ENCODE measurements at regions not wholly inside any gene's neighbourhood (a gene's known extent, or its start where the extent isn't known, plus 50 kb on each side); places are given as distances from the start of the nearest gene placed in this dataset.
A peak's percentile ranks its signal among the peaks of the same experiment; 100 is the strongest.
"Not testable (repeated sequence)": the region's sequence is repeated elsewhere in the genome, so short reads cannot be mapped to it uniquely, and the experiment has no call there.

DNA sequence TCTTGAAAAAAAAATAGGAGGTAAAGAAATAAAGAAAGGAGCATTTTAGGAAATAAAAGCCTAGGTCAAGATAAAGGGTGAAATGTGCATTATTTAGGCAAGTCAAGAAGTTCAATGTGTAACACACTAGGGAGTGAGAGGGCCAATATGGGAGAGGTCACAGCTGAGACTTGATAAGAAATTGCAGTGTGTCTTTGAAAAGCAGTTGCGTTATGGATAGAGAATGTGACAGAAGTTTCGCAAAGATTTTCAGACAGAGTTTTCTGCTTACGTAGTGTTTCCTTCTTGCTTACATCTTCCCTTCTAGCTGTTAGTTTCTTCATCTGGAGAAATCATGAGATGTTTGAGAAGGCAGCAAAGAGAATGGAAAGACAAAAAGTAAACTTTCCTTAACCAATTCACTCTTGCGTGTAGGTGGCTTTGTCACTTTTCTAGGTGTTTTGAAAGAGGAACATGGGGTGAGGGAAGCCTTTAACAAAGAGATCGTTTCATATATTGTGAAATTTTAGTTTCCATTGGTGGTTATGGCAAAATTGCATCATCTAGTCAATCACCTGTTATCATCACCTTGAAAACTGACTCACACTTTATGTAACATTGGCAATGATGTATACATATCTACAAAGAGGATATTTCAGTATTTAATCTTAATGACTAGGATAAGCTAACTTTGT, 975.5 kb downstream of the OLFM4 start:
- no peak for DNase-seq (ENCODE audit: low spot score)

DNA sequence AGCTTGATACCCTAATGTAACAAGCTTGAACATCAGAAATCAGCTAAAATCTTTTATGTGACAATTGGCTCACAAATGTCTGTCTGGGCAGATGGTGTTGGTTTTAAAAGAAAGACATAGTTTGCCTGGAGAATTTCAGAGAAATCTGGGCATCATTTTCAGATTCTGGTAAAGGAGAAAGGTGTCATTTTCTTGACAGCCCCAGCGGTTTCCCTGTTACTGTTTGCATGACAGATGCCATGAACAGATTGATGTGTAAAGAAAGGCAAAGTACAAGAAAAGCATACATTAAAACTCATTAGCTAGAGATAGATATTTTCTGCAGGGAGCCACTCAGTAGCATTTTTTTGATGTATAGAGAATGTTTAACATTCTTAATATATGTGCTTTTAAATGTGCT, 987.9 kb downstream of the OLFM4 start:
- no peak for DNase-seq (ENCODE audit: low spot score)

DNA sequence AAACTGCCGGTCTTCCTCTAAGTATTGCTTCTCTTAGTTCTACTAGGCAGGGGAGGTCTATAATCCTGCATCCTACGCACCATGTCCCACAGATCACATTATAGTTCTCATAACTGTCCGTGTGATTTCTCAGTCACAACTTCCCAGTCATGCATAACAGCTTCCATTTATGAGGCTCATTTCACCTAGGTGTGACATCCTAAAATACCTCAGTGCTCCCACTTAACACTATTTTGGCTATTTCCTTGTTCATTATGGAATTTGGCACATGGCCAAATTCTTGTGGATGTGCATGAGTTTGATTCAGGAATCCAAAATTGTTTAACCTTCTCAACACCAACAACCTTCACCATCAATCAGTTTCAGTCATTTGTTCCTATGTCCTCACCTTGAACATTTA, 989.9 kb downstream of the OLFM4 start:
- DNase-seq (ENCODE audit: low spot score) = peak; percentile 12

DNA sequence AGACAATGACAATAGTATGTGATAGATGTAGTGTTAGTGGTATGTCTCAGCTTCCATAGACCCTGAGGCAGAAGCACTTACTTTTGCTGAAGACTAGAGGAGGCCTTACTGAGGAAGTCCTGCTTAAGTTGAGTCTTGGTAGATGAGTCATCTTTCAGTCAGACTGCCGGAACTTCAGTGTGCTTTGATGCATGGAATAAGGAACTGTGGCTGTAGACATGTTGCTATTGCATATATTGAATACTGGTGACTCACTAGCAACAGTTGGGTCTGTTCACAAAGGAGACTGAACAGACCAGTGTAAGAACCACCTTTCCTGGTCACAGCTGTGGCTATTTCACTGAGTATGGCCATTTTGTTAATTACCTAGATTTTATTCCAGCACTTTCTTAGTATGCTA, 1000.6 kb downstream of the OLFM4 start:
- DNase-seq (ENCODE audit: low spot score) = peak; percentile 26

DNA sequence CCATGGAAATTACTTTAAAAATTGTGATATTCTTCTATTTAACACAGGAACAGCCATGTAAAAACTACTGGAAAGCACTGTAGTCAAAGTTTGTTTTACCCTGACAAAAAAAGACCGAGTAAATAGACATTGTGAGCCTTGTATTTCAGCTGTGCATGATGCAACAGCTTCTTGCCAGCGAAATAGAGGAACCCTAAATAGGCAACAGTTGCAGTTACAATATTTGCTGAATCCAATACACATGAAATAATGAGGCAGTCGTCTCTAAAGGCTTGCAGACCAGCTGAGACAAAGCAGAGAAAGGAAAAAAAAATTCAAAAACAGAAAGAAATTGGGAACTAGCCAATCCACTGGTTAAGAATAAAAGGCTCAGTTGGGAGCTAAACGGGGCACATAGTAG, 1001.1 kb downstream of the OLFM4 start:
- no peak for DNase-seq (ENCODE audit: low spot score)

DNA sequence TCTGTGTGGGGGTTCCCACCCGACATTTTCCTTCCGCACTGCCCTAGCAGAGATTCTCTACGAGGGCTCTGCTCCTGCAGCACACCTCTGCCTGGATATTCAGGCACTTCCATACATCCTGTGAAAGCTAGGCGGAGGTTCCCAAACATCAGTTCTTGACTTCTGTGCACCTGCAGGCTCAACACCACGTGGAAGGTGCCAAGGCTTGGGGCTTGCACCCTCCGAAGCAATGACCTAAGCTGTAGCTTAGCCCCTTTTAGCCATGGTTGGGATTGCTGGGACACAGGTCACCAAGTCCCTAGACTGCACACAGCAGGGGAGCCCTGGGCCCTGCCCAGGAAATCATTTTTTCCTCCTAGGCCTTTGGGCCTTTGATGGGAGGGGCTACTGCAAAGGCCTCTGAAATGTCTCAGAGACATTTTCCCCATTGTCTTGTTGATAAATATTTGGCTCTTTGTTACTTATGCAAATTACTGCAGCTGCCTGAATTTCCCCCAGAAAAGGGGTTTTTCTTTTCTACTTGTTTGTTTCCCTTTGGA, 1004.8 kb downstream of the OLFM4 start:
- no peak for DNase-seq (ENCODE audit: low spot score)

DNA sequence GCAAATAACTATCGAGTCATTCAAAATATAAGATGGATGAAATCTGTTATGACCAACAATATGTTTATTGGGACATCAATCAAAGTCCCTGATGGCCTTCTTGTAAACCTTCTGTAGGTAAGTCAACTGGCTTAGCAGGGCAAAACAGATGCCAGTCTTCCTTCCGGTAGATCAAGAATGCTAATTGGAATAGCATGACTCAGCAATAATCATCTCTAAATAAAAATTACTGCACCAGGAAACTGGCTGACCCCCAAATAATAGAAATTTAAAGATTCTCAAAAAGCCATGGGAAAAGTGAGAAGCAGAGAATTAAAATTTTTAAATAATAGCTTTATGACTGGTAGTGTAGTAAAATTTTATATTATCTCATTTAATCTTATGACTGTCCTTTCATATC, 1005.4 kb downstream of the OLFM4 start:
- no peak for DNase-seq (ENCODE audit: low spot score)

DNA sequence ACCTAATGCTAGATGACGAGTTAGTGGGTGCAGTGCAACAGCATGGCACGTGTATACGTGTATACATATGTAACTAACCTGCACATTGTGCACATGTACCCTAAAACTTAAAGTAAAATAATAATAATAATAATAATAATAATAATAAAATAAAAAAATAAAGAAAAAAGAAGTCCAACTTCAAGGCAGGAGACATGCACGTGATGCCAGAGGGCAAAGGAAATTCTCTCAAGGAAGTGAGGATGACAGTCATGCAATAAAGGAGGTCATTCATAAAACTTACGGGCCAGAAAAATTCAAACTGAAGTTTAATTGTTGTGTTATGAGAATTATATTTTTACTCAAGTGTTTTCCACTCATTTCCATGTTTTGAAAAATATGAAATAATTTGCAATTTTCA, 1028.8 kb downstream of the OLFM4 start:
- DNase-seq (ENCODE audit: low spot score) = not testable (repeated sequence)

DNA sequence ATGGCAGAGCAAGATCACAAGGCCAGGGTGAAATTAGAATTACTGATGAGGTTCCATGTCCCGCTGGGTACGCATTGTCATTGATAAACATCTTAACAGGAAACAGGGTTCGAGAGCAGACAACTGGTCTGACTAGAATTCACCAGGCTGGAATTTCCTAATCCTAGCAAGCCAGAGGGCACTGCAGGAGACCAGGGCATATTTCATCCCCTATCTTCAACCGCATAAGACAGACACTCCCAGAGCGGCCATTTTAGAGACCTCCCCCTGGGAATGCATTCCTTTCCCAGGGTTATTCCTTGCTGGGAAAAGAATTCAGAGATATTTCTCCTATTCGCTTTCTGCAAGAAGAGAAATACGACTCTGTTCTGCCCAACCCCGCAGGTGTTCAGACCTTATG, 1041.3 kb downstream of the OLFM4 start:
- not testable (repeated sequence) for DNase-seq (ENCODE audit: low spot score)

DNA sequence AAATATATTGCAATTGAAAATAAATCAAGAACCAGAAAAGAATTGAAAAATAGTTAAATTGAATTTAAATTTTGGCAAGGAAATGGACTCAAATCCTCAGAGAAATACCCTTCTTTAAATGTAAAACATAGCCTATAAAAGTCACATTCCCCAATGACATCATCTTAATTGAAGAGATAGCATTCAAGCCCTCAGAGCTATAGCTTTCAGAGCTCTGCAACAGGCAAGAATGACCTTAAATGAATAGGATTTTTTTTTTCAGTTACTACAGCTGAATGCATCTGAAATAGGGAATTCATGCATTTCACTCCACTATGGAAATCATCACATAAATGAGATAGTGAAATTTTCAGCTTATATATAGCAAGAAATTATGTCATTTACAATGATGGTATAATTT, 1049.0 kb downstream of the OLFM4 start:
- no peak for DNase-seq (ENCODE audit: low spot score)

DNA sequence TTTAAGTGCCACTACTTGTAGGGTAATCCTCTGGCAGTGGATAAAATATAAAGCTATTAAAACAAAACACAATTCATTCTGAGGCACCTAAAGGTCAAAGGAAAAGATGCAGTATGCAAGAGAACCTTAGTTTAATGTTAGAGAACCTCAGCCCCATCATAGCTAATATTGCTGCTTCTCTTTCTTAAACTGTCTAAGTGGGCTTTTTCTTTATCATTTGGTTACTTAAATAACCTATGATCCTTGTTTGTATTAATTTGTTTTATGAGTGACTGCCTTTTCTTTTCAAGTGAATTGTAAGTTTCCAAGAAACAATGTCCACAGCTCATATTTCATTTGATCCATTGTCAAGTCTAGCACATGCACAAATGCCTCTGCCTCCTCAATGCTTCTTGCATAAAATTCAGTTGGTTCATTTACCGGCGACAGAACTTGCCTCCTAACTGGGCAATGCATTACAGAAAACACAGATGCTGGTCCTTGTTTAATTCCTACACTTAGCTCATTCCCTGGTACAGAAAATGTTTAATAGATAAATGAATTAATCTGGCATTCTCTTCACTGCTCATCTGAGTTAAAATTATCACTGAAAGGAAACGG, 1049.8 kb downstream of the OLFM4 start:
- no peak for DNase-seq (ENCODE audit: low spot score)

DNA sequence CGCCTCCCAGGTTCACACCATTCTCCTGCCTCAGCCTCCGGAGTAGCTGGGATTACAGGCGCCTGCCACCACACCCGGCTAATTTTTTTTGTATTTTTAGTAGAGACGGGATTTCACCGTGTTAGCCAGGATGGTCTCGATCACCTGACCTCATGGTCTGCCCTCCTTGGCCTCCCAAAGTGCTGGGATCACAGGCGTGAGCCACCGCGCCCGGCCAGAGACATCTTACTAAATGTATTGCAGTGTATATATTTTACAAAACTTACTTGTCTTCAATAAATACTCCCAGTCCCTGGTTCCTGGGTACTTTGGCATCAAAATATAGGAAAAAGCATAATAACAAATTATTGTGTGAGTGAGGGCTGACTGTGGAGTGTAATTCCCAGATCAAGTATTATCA, 1053.7 kb downstream of the OLFM4 start:
- not testable (repeated sequence) for DNase-seq (ENCODE audit: low spot score)

DNA sequence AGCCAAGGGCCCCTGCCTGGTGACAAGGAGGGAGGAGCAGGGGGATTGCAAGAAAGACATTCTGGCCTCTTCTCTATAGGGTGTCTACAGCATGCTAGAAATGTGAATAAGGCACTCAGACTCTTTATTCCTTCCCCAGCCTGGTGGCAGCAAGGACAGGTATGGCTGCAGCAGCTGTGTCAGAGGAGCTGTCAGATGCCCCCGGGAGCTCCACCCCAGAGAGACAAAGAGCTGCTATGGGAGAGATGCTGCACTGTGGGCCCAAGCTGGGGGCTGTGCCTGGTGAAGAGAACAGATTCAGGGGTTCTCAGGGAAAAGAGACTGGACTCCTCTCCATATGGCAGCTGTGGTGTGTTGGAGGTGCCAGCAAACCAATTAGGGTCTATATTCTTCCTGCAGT, 1063.3 kb downstream of the OLFM4 start:
- no peak for DNase-seq (ENCODE audit: low spot score)

DNA sequence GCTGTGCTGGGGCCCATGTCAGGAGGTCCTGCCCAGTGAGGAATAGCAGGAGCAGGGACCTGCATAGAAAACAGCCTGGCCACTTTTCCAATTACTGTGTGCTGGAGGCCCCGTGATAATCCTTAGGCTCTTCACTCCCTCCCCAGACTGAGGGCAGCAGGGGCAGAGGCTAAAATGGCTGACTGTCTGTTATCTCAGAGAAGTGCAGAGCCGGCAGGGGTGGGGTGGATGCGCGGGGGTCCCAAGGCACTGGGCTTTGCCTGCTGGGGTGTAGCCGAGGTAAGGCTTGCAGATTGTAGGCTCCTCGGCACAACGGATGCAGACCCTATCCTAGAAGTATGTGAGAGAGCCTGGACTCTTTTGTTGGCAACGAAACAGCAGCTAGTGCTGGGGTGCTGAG, 1064.1 kb downstream of the OLFM4 start:
- no peak for DNase-seq (ENCODE audit: low spot score)

DNA sequence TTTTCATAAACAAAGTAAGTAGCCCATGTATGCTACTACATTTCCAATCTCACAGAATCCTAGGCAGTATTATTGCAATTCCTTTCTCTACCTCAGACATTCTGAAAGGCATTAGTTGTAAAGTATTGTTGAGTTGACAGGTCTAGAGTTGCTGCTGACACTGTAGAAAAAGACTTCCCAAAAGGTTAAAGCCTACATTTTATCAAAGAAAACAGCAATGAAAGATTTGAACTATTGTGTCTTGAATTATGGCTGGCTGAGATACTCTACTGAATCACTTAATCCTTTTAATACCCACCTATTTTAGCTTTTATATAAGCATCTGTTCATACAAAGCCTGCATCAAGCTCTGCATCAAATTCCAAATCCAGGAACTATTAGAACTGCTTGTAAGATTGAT, 1082.0 kb downstream of the OLFM4 start:
- no peak for DNase-seq (ENCODE audit: low spot score)

DNA sequence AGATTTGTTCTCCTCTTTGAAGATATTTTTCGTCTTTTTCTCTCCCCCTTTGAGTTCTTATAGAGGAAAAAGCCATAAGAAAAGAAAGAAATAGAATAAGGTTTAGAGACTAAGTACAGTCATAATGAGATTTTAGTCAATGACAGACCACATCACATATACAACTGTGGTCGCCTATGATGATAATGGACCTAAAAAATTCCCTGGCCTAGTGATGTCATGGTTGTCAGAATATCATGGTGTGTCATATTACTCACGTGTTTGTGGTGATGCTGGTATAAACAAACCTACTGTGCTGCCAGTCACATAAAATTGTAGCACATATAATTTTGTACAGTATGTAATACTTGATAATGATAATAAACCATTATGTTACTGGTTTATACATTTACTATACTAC, 1096.1 kb downstream of the OLFM4 start:
- no peak for DNase-seq (ENCODE audit: low spot score)

DNA sequence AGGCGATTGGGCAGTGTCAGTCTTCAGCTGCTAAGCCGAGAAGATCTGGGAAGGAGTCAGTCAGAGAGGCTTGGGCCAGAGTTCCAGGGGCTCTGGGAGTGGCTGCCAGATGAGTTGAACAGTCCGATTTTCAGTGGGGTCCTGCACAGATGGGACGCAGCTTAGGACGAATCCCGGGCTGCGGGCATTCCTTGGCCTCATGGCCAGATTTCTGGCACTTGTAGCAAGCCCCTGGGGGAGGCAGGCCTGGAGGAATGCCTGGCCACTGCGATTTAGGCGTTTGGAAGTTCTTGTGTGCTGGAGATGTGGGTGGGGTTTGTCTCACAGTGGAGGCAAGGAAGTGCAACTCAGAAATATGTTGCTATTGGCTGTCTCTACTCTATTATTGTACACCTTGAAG, 1102.3 kb downstream of the OLFM4 start:
- not testable (repeated sequence) for DNase-seq (ENCODE audit: low spot score)

DNA sequence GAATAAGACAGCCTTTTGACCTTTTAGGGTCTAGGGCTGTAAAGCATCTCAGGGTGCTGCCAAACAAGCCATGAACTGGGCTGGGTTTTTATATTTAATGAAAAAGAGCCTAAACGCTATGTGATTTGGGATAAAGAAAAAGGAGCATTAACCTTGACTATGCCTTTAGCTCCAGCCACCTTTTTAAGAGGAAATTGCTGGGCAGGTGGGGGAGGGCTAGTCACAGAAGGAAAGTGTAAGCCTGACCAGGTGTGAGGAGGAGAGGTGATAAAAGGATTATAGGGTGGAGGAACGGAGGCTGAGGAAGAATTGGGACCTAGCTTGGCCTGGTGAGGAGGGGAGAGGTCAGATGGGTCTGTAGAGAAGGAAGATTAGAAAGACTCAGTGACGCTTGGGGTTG, 1102.8 kb downstream of the OLFM4 start:
- not testable (repeated sequence) for DNase-seq (ENCODE audit: low spot score)

DNA sequence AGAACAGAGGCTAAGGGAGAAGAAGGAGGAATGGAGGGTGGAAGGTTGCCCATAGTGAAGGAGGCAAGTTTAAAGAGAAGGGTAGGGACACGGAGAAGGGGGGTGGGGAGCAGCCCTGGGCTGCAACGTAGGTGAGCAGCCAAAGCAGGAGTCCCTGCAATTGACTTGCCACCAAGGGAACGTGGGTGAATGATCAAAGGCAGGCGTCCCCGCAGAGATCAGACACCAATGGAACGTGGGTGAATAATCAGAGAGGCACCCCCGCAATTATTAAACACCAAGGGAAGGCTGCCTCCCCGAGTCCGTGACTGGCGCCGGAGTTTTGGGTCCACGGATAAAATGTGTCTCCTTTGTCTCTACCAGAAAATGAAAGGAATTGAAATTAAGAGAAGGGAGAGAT, 1103.5 kb downstream of the OLFM4 start:
- DNase-seq (ENCODE audit: low spot score) = not testable (repeated sequence)

DNA sequence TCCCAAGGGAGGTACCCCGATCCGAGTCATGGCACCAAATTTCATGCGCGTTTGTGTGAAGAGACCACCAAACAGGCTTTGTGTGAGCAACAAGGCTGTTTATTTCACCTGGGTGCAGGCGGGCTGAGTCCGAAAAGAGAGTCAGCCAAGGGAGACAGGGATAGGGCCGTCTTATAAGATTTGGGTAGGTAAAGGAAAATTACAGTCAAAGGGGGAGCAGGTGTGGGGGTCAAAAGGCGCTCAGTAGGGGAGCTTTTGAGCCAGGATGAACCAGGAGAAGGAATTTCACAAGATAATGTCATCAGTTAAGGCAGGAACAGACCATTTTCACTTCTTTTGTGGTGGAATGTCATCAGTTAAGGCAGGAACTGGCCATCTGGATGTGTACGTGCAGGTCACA, 1104.1 kb downstream of the OLFM4 start:
- DNase-seq (ENCODE audit: low spot score) = not testable (repeated sequence)

DNA sequence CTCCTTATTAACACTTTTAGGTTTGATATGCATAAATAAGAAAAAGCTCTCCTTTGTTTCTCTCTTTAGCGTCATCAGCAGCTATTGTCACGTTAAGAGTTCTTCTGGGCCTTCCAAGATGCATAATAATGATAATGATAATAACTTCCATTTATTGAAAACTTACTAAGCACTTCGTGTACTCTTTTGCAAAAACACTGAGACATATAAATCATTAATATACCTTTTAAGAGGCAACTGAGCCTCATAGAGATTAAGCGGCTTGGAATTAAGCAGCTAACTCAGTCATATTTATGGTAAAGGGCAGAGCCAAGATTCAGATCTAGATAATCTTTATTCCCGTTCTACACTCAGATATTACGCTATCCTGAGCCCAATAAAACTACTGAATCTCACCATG, 1105.1 kb downstream of the OLFM4 start:
- no peak for DNase-seq (ENCODE audit: low spot score)

DNA sequence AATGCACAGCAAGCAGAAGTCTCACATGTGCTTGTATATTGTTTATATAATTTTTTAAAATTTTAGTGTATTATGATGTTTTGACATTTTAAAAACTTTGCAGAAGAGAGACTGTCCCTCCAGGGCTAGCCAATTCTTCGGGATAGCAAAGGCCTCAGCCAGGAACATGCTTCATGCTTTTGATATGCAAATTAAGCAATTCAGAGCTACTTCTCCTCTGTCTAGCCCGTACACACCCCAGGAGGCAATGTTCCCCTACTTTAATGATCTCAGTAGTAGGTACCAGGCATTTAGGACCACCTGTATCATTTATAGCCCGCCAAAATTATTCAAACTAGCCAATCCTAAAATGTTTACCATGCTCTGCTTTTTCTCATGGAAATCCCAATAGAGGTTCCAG, 1116.2 kb downstream of the OLFM4 start:
- no peak for DNase-seq (ENCODE audit: low spot score)

DNA sequence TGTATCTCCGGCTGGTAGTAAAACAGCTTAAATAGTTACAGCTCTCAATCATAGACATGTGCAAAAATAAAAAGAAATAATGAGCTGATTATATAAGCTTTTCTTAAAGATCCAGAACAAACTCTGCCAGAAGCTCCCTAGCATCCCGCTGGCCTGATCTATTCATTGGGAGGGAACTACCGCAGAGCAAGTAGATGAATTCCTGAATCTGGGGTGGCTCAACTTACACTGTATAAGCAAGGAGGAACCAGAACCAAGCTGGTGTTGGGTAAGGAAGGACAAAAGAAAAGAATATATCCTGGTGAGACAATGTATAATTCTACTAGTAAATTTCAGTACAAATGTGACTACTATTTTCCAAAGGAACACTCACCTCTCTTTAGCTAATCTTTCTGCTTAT, 1122.2 kb downstream of the OLFM4 start:
- no peak for DNase-seq (ENCODE audit: low spot score)

DNA sequence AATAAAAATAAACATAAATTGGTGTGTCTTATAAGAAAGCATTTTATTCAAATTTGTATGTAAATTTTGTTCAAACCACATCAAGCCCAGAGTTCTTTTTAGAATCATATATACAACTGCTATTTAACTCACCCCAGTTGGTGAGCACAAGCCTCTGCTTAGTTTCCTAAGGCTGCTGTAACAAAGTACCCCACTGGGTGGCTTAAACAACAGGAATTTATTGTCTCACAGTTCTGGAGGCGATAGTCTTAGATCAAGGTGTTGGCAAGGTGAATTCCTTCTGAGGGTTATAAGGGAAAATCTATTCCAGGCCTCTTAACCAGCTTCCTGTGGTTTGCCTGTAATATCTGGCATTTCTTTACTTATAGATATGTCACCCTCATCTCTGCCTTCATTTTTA, 1133.5 kb downstream of the OLFM4 start:
- peak; percentile 26 for DNase-seq (ENCODE audit: low spot score)
